ENCODE measurements at regions not wholly inside any gene's neighbourhood (a gene's known extent, or its start where the extent isn't known, plus 50 kb on each side); places are given as distances from the start of the nearest gene placed in this dataset.

DNA sequence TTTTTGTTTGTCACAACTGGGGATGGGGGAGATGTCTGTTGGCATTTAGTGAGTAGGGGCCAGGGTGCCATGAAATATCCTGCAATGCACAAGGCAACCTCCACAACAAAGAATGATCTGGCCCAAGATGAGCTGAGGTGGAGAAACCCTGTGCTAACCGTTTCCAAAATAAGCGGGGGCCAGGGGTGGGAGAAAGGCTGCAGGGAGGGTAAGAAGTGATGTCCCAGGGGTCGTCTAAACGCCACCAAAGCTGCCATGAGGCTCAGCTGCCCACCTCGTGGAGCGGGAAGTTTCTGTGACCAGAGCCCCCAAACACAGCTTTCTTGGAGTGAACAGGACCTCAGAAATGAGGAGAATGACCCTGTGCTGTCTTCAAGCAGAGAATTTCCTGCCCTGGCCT lies 76.5 kb upstream of the CDH5 start:
- DNase-seq (ENCODE audit: low read depth in 3 of 3) = no peak

DNA sequence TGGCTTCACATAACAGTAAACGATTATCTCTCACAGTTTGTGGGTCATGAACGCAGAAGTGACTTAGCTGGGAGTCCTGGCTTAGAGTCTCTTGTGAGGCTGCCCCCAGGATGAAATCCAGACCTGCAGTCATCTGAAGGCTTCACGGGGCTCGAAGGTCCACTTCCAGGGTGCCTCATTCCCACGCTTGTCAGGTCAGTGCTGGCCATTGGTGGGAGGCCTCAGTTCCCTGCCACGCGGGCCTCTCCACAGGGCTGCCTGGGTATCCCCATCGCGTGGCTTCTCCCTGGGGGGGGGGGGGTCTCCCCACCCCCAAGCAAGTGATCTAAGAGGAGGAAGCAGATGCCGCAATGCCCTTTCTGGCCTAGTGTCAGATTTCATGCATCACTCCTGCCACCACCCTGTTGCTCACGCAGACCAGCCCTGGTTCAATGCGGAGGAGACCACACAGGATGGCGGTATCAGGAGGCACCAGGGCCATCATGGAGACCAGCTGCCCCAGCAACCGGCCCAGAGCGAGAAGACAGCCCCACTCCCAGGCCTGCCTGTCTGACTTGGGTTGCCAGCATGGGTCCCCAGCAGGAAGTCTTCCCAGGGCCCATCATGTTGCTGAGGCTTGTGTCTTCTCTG lies 77.3 kb upstream of the CDH5 start:
- no peak for DNase-seq (ENCODE audit: low read depth in 3 of 3)

DNA sequence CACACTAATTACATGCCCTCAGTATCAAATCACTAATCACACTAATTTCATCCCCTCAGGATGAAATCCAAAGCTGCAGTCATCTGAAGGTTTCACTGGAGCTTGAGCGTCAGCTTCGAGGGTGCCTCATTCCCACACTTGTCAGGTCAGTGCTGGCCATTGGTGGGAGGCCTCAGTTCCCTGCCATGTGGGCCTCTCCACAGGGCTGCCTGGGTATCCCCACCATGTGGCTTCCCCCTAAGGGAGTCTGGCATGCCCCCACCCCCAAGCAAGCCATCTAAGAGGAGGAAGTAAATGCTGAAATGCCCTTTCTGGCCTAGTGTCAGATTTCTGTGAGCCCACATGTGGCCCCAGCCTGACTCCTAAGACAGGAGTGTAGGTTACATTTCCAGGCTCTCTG lies 78.6 kb upstream of the CDH5 start:
- no peak for DNase-seq (ENCODE audit: low read depth in 3 of 3)

DNA sequence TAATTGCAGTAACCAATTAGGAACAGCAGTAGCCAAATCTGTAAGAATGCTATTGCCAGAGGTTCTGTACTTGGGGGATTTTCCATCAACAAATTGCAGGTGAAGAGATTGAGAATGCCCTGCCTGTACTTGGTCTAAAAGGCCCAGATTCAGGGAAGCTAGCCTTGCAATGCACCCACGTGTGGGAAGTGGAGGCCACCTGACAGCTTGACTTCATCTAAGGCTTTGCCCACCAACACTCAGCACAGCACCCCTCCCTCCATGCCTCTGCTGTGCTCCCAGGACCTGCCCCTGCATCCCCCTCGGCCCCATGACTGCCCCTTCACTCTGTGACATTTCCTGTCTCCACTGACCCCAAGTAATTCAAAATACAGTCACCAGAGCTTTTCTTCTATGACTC lies 79.1 kb upstream of the CDH5 start:
- no peak for DNase-seq (ENCODE audit: low read depth in 3 of 3)

DNA sequence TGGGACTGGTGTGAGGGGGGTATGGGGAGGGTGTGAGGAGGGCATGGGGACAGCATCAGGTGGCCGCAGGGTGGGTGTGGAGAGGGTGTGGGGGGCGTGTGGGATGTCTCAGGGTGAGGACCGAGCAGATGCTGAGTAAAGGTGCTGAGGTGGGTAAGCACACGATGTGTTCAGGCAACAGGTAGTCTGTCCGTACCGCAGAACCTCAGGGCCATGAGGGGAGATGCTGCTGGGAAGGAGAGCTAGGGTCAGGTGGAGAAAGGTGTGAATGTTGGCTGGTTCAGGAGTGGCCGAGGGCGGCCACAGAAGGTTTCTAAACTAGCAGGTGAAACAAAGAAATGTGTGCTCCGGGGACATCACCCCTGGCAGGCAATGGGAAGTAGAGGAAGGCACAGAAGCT lies 80.0 kb upstream of the CDH5 start:
- no peak for DNase-seq (ENCODE audit: low read depth in 3 of 3)

DNA sequence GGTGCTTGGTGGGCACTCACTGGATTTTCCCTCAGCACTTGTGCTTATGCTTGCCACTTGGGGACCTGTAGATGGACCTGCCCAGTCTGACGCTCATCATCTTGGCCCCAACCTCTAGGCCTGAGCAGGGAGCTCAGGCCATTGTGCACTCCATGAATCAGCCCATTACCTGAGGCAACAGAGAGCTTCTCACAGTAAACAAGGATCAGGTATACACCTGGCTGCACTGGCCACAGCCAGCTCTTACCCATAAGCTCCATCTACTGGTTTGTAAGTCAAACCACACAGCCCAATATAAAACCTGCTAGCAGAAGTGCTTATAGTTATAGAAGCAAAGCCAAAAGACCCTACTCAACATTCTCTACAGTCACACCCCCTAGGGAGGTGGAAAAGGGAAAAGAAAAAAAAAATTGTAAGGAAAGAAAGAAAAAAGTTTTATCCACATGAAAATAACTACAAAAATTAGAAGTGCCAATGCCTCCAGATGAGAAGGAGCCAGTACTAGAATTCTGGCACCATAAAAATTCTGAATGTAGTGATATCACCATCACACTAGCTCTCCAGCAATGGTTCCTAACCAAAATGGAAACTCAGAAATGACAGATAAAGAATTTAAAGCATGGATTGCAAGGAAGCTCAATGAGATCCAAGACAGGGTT lies 87.8 kb upstream of the CDH5 start:
- no peak for DNase-seq (ENCODE audit: low read depth in 3 of 3)

DNA sequence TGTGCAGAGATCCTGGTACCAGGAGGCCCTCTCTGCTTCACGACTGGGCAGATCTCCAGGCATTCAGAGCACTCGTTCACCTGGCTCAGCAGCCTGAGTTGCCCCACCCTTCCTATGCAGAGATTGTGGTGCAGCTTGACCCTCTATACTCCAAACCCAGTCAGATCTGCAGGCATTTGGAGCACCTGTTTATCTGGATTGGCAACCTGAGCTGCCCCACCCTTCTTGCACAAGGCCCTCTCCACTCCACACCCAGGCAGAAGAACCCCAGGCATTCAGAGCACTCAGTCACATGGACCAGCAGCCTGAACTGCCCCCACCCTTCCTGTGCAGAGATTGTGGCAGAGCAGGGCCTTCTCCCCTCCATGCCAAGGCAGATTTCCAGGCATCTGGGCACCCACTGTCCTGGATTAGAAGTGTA lies 88.4 kb upstream of the CDH5 start:
- DNase-seq (ENCODE audit: low read depth in 3 of 3) = no peak

DNA sequence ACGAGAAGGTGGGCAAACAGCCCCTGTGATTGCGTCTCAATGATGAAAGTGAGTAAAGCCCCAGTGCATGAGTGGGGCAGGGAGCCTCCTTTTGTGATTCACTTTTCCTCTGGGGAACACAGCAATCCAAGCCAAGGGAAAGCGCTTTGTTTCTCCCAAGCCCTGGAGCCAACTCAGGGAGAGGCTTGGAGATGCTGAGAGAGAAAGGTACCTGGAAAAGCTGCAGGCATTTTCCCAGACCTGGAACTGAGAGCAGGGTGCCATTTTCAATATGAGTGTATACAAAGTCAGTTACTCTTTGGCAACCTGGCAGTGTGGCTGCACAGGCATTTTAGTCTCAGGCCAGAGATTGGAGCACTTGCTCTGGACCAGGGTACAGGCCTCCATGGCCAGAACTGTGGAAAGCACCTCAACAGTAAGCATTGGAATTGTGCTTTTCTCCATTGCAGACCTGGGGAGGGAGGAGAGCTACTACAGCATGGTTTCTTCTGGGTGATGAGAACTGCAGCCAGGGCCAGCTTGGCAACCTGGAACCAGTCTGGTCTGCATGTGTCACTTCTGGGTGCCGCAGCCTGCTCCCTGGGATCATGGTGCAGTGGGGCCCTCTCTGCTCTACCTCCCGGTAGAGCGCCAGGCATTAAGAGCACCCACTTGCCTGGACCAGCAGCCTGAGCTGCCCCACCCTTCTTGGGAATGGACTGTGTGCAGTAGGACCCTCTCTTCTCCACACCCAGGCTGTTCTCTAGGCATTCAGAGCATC lies 89.0 kb upstream of the CDH5 start:
- no peak for DNase-seq (ENCODE audit: low read depth in 3 of 3)

DNA sequence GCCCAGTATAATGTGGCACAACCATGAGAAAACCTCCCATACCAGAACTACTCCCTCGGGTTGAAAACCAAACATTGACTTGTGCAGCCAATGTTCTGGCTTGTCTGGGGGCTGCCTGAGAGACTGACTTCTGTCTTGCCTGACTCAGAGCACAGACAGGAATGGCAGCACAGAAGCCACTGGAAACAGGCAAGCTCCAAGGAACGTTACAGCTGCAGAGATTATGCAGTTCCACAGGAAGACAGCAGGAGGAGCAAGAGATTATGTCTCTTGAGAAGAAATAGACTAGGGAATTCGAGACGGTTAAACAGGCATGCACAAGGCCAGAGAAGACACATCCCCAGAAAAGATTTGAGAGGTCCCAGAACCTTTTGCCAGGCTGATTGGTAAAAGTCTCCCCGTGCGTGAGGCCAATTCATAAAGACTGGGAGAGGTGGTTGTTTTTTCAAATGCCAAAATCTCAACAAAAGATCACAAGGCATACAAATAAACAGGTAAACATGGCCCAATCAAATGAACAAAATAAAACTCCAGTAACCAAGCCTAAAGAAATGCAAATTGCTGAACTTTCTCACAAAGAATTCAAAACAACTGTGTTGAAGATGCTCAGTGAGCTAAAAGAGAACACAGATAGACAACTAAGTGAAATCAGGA lies 90.6 kb upstream of the CDH5 start:
- DNase-seq (ENCODE audit: low read depth in 3 of 3) = no peak

DNA sequence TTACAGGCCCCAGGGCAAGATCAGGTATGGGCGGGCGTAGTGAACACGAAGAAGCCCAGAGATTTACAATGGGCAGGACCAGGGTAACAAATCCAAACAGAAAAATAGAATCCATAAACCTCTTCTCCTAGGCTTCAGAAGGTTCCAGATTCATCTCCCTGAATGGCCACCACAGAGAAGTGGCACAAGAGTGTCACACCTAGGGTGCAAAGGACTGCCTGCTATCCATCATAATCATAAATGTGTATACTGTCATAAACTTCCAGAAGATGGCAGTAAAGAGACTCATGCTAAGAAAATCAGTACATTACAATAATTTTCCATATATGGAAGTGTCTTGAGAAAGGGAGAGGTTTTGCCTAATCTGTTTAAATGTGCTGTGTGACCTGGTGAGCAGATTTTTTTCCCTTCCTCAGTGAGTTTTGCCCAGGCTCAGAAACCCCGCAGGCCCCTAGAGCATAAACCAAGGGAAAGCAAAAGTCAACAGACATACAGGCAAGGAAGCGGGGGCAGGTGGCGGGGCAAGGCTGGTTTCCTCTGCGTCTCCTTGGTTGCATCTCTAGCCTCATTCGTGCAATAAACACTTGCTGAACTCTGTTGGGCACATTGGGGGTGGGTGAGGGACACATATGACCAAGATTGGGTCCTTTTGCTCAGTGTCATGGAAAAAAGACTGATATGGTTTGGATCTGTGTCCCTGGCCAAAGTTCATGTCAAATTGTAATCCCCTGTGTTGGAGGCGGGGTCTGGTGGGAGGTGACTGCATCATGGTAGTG lies 92.0 kb upstream of the CDH5 start:
- DNase-seq (ENCODE audit: low read depth in 3 of 3) = no peak

DNA sequence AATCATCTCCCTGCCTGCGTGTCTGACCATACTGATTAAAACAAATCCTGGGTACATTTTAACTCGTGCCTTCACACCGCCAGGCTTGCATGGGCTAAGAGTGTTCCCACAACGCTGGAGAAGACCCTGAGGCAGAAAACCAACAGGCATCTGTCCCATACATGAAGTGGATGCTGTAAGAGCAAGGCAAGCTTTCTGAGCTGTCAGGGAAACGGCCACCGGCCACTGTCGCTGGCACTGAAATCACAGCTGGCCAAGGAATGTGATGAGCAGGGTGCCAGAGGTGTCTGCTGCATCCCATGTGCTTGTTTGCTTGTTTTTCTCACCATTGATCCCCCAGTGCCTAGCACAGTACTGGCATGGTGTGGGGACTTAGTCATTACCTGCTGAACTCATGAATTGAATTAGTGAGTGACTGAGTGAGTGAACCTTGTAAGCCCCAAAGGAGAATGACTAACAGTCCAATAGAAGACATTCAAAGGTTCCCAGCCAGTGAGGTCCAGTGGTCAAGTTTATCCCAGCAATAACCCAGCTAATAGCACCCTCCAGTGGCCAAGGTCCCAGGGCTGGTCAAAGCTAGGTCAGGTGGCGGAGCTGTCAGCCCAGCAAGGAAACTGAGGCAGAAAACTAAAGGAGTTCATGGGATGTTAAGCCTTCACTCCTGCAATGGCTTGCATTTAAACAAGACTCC lies 92.7 kb upstream of the CDH5 start:
- DNase-seq (ENCODE audit: low read depth in 3 of 3) = no peak

DNA sequence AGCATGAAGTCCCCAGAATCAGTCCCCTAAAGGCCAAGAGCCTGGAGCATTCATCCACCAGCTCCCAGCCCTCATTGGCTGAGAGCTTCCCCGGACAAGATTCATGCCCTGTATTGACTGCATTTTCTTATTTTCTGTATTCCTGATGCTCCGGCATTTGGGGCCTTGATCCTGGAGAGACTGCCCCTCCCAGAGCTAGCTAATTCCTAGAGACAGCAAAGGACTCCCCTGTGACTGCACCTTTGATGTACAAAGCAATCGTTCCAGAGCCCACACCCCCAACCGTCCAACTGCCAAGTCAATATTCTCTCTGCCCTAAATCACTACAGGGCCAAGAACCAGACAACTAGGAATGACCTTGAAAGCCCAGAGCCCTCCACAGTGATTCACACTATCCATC lies 93.4 kb upstream of the CDH5 start:
- DNase-seq (ENCODE audit: low read depth in 3 of 3) = no peak

DNA sequence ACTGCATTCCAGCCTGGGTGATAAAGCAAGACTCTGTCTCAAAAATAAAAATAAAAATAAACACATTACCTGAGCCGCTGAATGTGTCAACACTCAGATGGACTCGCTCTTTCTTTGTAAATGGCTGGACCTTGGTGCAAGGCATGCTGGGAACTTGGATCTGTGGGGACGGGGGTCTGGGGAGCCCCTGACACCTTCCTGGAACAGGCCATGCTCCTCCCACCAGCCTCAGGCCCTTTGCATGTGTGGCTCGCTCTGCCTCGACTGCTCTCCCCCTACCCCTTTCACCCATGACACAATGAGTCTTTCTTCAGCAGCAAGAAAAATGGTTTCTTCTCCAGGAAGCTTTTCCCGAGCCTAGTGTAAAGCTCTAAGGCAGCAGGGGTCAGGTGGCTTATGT lies 94.0 kb upstream of the CDH5 start:
- no peak for DNase-seq (ENCODE audit: low read depth in 3 of 3)

DNA sequence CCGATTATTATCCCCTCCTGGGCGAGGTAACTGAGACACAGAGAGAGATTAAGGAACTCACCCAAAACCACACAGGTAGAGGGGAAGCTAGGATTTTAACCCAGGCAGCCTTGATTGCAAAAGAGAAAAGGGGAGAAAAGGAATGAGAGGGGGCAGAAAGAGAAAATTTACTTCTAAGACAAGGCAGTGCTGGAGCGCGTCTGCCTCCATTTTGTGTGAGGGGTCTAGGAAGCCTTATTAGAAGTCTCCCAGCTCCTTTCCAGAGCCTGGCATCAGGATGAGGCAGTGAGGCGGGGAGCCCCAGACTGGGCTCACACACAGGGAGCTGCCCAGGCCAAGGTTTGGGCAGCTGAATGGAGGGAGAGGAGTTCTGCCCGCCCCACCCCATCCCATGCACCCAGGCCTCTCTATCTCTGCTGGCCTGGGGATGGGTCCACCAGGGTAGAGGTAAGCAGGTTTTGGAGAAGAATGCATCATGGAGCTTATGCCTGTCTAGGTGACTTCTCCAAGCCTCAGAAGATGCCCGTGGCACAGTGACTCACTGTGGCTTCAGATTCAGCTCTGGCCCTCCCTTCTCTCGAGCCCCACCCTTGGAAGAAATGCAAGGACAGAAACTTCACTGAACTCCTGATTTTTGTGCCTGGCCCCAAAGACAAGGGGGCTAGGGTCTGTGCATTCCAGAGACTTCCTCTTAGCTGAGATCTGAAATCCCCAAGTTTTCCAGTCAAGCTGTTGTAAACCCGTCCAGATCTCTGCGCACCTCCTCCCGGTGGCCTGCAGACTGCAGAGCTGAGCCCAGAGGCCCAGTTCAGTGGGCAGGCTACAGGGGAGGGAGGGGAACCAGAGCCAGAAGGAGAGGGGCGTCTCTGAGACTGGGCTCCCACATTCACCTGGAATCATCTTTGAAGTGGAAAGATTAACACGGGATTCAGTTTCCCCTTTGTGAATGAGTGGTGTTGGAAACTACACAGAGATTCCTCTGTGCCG lies 95.1 kb upstream of the CDH5 start:
- DNase-seq (ENCODE audit: low read depth in 3 of 3) = no peak

DNA sequence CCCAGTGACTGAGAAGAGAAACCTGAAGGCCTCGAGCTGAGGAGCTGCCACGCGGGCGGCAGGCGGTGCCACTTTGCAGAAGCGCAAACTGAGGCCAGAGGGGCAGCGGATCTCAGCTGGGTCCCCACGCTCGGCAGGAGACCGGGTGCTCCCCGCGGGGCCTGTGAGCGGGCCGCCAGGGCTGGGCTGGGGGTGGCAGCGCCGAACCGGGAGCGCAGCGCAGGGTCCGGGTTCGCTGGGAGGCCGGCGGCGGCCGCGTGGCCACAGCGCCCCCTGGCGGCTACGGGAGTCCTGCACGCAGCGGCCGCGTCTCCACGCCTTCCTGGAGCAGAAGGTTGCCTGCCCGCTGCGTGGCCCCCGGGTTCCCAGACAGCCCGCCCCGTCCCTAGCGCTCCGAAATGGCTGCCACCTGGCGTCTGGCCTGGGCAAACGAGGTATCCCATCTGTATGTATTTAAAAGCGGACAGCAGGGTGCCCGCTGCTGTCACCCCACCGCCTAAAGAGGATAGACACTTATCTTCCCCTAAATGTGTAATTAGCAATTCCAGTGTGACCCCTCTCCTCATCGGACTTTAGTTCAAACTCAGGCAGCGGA lies 96.1 kb upstream of the CDH5 start:
- DNase-seq (ENCODE audit: low read depth in 3 of 3) = peak; percentile 14 to 55 (median 29)

DNA sequence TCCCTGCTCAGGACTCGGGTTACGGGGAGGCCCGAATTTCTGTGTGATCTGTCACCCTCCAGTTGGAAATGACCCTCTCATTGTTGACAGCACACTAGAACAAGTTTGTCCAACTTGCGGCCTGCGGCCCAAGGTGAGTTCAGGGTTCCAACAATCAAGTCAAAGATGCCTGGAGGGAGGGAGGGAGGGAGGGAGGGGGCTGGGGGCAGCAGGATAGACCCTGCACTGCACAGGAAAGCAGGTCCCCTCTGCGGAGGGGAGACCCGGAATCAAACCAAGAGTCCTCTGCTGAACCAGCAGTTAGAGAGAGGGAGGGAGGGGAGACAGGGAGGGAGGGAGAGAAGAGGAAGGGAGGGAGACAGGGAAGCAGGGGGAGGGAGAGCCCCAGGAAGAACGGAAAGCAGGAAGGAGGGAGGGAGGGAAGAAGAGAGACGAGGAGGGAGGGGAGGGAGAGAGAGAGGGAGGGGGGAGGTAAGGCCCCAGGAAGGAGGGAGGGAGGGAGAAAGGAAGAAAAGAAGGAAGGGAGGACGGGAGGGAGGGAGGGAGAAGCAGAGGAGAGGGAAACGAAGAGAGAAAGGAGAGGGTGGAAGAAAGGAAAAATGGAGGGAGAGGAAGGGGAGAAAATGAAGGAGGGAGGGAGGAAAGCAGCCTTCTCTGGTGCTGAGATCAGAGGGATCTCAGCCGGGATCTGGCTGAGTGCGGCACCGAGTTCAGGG lies 96.7 kb upstream of the CDH5 start:
- DNase-seq (ENCODE audit: low read depth in 3 of 3) = no peak

DNA sequence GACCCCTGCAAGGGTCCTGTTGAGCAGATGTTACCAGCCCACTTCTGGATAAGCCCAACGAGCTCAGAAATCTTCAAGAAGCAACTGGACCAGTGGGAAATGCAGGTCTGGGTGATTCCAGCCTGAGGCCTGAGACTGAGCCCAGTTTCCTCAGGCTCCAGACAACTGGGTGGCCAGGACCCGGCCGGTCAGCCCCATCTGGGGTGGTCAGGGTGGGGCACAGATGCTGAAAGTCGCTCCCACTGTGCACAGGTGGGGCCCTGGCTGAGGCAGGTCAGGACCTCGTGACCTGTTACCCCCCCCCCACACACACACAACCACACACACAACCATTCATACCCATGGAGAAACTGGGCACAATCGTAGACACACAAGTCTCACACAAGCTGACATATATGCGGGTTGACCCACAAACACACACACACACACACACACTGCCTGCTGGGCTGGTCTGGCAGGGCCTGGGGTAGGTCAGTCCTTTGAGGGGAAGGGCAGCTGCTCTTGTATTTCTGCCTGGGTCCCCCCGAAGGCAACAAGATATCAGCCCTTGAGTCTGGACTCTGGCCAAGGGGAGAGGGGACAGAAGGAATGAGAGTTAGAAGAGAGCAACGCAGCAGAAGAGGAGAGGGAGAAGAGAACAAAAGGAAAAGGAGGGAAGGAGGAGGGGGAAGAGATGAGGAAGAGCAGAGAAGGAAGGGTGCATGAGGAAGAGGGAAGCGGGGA lies 99.0 kb upstream of the CDH5 start:
- DNase-seq (ENCODE audit: low read depth in 3 of 3) = no peak

Measured in stimulated activated CD4-positive, alpha-beta T cell treated with anti-CD3 and anti-CD28 coated beads, TNF-alpha, amount 100 ng/mL, for 4 hours (primary cell).